Caki2 (cell line): ENCODE measurements at regions not wholly inside any gene's neighbourhood (a gene's known extent, or its start where the extent isn't known, plus 50 kb on each side); places are given as distances from the start of the nearest gene placed in this dataset.

Source experiments
- DNase-seq: peaks from one replicate; pipeline ENCODE4 v3.0.0-alpha.2; 2015; ENCODE audit warnings: low read depth
- in situ Hi-C: cut with HindIII; loops from 2 replicates; pipeline ENCODE4 v1.10.0; 2016; ENCODE audit warnings: low sequenced_read_pairs, low pct_unique_long_range_greater_than_20kb, mixed read lengths

GRCh38 chr9:74281674-74282073 lies 215.5 kb upstream of the RORB start:
- in situ Hi-C loops: no loop called here
- no peak for DNase-seq

GRCh38 chr9:74282526-74283253 lies 214.4 kb upstream of the RORB start:
- in situ Hi-C loops: no loop called here
- DNase-seq: peak; percentile 9

DNA sequence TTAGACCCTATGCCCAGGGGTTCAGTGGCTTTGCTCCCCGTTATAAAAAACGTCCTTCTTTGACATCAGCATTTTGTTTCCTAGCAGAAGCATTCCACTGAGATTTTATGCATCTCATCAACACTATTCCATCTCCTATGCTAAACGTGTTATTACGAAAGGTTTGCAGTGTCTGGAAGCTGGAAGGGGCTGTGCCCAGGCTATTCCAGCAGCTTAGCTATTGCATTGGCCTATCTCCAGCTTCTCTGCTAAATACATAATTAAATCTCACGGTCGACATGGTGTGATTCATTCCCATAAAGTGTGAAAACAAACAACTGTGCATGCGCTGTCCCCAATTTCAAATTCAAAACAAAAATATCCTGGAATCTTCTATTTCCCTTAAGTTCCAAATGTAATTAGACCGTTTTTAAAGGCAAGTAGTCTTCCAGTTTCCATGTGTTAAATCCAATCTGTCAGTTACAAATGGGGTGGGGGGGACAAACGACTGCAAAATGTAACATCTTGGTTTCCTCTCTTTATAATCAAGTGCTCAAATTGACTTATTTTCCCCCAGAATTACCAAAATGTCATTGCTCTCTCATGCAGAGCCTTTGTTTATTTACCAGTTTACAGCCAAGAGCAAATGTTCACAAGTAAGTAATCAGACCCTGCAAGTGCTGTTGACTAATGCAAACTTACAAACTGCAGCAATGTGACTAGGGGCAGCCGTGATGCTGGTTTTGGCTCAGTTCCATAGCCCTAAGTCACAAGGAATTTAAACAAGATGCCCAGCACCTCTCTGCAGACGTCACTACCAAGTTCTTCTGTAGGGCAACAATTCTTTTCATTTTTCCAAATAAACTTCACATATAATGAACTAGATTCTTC lies 212.3 kb upstream of the RORB start:
- in situ Hi-C loops: no loop called here
- peak; percentile 32 for DNase-seq

- in situ Hi-C loops: no loop called here
- no peak for DNase-seq
Observed at GRCh38 chr9:74293479-74293878, 203.7 kb upstream of the RORB start.

DNA sequence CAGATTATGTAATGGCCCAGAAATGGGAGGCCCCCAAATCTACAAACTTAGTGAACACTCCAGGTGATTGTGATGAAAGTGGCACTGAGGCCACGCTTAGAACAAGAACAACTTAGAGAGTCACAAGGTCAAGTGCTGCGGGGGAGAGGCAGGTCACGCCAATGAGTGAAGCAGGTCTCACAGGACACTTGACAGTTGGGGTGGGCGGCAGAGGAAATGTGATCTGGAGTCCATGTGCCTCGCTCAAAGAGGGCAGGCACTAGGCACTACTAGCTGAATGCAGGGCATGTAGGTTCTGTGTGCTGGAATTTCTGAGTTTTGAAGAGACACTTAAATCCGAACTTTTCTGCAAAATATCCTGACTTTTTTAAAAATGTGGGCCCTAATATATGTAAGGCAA lies 193.2 kb upstream of the RORB start:
- no peak for DNase-seq

DNA sequence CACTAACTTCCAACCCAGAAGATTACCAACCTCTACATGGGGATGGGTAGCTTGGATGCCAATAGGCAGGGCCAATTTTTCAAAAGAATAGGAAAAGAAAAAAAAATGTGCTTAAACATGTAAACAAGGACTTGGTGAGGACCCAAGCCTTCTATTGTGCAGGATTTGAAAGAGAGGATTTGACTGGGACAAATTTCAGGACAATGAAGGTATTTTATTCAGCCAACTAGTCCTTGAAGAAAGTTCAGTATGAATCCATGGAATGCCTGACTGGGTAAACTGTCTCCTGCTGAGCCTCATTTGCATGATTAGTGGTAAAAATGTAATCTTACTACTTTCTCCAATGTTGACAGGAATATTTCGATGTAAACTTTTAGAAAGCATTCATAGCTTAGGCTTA lies 192.5 kb upstream of the RORB start:
- no peak for DNase-seq
- in situ Hi-C loops: no loop called here

More for the DNA sequence above, 193.2 kb upstream of the RORB start:
- in situ Hi-C loops: no loop called here

DNA sequence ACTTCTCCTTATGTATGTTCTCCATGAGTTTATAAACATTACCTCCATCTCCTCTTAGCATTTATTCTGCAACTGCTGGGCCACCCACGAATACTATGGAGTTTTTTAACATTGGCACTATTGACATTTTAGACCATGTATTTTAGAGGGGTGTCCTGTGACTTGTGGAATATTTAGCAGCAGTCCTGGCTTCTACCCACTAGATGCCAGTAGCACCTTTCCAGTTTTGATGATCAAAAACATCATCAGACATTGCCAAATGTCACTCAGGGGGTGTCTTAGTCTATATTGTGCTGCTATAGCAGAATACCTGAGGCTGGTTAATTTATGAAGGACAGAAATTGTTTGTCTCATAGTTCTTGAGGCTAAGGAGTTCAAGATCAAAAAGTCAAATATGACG lies 187.5 kb upstream of the RORB start:
- in situ Hi-C loops: no loop called here
- no peak for DNase-seq

DNA sequence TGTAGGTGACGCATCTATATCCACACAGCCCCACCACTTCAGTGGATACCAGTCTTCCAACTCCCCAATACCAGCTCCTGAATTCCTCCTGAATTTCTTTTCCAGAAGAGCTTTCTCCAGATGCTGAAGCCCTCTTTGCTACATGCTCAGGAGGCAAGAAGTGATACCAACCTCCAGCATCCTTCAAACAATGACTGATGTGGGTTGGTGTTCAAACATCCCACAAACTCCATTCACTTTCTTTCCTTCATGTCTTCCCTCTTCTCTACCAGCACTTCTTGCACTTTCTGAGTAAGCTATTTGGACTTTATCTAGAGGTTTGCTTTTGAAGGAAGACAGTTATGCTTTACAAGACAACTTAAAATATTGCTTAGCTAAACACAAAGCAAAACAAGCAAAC lies 179.9 kb upstream of the RORB start:
- in situ Hi-C loops: no loop called here
- no peak for DNase-seq

GRCh38 chr9:74321396-74321795 lies 175.7 kb upstream of the RORB start:
- in situ Hi-C loops: no loop called here
- DNase-seq: no peak

DNA sequence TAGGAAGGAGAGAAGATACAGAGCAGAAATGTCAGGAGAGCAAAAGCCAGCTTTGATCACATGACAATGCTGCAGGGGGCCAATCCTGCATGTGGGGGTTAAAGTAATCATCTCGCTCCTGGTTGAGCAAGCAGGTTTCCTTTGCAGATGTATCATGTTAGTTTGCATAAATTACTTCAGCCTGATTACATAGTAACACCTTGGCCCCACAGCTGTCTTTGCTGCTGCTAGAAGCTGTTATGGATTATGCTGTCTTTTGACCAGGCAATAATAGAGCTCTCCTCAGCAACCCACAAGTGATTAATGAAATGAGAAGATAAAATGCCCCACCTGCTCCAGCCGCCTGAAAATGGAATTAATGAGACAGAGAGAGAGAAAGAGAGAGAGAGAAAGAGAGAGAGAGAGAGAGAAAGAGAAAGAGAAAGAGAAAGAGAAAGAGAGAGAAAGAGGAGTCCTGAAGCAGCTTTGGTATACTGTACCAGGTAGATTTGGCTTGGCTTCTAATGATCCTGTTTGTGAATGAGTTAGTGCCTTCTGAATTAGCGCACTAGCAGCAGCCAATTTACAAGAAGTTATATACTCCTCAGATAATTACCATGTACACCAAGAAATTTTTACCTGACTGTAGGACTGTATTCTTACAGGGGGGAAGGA lies 174.3 kb upstream of the RORB start:
- in situ Hi-C loops: no loop called here

GRCh38 chr9:74330487-74331214 lies 166.5 kb upstream of the RORB start:
- DNase-seq: no peak
- in situ Hi-C loops: no loop called here

More for the DNA sequence above, 174.3 kb upstream of the RORB start:
- DNase-seq: no peak

DNA sequence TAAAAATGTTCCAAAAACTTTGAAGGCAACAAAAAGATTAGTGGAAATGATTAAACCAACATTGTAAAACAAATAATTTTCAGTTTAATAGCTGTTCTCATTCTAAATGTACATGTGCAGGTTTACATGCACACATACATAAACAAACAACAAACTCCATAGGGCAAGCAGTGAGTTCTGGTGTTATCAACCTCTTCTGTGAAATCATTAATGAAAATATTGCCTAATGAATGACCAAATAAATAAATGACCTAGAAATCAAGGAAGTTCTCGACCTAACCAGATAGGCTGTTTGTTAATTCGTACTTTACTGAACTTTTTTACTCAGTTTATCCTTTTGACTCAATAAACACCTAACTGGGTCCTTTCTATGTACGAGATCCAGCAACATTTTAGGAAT lies 165.5 kb upstream of the RORB start:
- DNase-seq: no peak
- in situ Hi-C loops: no loop called here

GRCh38 chr9:74333384-74334032 lies 163.6 kb upstream of the RORB start:
- in situ Hi-C loops: no loop called here
- no peak for DNase-seq

GRCh38 chr9:74334271-74334670 lies 162.9 kb upstream of the RORB start:
- in situ Hi-C loops: no loop called here
- no peak for DNase-seq

- in situ Hi-C loops: no loop called here
- no peak for DNase-seq
Observed at GRCh38 chr9:74336161-74336560, 161.0 kb upstream of the RORB start.

DNA sequence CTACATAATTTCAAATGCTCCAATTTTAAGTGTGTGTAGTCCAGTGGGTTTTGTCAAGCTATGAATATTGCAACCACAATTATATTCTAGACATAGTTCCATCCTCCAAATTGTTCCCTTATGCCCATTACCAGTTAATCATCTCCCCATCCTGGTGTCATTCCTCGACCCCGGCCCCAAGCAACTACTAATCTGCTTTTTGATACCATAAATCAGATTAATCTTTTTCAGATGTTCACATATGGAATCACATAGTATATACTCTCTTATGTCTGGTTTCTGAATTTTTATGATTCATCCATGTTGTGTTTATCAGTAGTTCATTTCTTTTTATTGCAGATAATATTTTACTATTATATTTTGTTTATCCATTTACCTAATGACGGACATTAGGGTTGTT lies 148.4 kb upstream of the RORB start:
- no peak for DNase-seq
- in situ Hi-C loops: no loop called here

DNA sequence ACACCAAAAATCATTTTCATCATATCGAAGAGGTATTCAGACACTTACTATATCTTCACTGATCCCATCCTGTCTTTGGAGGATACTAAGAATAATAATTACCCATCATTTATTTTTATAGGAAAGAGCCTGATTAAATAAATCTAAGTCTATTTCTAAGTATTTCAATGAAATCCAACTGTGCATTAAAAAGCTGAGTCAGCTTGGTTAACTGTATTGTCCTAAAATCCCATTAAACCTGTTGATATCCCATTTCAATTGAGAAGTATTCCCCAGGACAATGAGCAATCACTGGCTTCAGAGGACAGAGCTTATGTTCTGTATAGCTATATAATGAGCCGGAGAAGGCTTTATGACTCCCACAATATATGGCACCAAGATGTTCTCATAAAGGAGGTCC lies 142.0 kb upstream of the RORB start:
- DNase-seq: no peak
- in situ Hi-C loops: no loop called here

DNA sequence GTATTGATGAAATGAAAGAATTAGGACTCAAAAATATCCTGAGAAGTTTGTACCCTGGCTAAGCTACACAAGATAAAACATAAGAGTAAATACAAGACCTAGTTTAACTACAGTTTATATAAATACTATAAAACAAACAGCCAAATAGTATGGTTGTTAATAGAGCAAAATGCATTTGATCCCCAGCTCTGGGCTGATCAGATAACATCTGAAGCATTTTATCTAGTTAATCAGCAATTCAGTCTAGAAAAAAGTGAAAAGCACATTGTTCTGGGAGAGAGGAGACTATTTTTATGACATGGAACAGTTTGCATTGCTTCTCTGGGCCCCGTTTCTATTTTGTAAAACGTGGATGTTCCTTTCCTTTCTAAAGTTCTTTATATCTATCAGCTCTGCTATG lies 139.6 kb upstream of the RORB start:
- DNase-seq: no peak
- in situ Hi-C loops: no loop called here
